HG02973 (cell line): ENCODE measurements at regions not wholly inside any gene's neighbourhood (a gene's known extent, or its start where the extent isn't known, plus 50 kb on each side); places are given as distances from the start of the nearest gene placed in this dataset.
"Not testable (repeated sequence)": the region's sequence is repeated elsewhere in the genome, so short reads cannot be mapped to it uniquely, and the experiment has no call there.

Experiments used
- ATAC-seq: cut with Tn5 transposase; IDR thresholded peaks from one replicate; pipeline ENCODE4 v1.9.1; 2021; ENCODE audit warnings: moderate library complexity; ENCODE audit not compliant: unreplicated experiment

DNA sequence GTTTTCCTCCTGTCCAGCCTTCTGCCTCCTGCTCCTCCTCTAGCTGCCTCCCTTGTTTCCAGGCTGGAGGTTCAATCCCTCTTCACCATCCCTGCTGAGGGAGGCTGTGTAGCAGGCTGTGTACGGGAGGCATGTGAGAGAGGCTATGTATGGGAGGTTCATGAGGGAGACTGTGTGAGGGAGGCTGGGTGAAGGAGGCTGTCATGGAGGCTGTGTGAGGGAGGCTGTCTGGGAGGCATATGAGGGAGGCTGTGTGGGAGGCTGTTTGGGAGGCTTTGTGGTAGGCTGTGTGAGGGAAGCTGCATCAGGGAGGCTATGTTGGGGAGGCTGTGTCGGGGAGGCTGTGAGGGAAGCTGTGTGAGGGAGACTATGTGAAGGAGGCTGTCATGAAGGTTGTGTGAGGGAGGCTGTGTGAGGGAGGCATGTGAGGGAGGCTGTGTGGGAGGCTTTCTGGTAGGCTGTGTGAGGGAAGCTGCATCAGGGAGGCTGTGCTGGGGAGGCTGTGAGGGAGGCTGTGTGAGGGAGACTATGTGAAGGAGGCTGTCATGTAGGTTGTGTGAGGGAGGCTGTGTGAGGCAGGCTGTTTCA, 123.7 kb upstream of the RNF32 start:
- no peak for ATAC-seq

DNA sequence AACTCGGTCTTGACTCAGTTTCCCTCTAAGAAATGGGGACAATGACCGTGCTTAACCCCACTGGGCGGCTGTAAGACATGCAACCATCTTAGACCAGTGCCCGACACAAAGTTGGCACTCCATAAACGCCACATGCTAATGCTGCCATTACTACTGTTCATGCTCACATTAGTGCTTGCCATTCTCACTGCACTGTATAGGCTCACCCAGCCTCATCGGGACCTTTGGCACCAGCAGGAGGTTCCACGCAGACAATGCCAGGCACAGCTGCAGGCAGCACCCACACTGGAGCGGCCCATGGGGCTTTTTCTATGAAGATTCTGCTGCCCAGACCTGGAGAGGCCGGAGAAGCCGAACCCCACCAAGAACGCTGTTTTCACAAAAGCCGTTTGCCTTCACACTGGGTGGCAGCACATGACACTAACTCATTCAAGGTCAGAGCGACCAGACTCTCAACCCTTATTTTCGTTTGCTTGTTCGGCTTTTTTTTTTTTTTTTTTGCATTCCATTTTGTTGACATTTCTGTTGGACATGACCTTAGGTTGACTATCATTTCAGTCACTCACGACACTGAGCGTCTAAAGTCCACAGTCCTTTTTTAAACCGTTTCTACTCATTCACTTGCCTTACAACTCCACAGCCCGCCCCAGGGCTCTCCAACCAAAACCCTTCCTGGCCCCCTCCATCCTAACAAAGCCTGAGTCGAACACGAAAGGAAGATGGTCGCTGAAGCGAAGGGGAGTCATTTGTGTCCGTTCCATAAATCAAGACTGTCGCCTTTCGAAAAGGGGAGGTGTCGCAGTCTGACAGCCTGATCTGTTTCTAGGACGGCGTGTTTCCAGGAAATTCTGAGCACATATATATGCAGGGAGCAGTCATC, 124.4 kb upstream of the RNF32 start:
- ATAC-seq: no peak

DNA sequence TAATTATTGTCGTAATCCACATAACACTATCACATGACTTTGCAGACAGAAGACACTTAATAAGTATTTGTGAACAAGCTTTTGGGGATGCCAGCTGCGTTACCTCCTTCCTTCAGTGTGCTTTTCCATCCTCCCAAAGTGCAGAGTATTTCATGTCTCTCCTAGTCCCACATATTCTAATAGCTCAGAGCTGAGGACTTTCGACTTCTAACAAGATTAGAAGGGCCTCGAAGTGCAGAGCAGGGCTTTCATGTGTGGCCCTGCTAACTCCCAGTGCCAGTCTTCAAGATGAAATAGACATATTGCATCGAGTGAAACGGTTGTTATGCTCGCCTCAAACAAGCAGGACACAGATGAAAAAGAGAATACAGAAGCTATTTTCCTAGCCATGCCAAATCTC, 125.7 kb upstream of the RNF32 start:
- ATAC-seq: no peak

DNA sequence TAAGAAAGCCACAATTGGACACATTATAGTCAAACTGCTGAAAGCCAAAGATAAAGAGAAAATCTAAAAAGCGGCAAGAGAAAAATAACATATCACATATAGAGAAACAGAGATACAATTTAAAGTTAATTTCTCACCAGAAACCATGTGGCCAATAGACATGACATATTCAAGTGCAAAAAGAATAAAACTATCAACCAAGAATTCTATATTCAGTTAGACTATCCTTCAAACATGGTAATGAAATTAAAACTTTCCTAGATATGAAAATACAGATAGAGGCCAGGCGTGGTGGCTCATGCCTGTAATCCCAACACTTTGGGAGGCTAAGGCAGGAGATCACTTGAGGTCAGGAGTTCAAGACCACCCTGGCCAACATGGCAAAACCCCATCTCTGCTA, 129.1 kb upstream of the RNF32 start:
- no peak for ATAC-seq

DNA sequence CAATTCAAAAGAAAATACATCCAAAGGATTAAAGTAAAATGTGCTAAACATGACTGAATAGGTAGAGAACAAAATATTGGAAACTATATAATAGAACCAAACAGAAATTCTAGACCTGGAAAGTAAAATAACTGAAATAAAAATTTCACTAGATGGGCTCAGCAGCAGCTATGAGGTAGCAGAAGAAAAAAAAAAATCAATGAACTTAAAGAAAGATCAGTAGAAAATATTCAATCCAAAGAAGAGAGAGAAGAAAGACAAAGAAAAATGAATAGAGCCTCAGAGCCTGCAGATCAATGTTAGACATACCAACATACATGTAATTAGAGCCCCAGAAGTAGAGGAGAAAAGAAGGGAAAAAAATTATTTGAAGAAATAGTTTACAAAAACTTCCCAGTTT, 129.6 kb upstream of the RNF32 start:
- ATAC-seq: no peak

DNA sequence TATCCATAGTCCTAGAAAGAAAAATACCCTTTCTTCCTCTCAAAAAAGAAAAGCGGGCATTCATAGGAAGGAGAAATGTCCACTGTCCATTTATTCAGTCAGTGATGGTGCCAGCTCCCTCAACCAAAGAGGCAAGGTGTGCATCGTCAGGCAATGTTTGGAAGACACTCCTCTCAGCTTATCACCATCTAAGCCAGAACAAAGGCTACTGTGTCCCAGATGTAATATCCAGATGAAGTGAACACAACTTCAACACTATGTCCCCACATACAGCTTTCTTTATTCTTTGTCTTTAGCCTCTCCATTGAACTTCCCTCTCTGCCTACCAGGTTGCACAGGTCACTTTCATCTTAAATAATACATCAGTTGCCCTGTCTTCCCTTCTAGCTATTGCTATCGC, 131.4 kb upstream of the RNF32 start:
- ATAC-seq: no peak

DNA sequence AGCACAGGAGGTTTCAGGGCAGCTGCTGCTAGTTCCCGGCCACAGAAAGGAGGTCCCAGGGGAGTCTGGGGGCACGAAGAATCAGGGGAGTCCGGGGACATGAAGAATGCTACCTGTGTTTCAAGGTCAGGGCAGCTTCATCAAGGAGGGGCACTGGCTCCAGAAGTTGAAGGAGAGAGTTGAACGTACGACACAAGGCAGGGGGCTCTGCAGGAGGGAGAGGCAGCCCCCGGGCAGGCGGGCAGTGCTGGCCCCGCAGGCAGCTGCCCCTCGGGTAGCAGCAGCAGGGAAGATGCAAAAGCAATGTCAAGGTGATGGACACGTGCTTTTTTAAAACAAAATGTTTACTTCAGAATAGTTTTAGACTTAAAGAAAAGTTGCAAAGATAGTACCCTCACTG, 134.7 kb upstream of the RNF32 start:
- no peak for ATAC-seq

DNA sequence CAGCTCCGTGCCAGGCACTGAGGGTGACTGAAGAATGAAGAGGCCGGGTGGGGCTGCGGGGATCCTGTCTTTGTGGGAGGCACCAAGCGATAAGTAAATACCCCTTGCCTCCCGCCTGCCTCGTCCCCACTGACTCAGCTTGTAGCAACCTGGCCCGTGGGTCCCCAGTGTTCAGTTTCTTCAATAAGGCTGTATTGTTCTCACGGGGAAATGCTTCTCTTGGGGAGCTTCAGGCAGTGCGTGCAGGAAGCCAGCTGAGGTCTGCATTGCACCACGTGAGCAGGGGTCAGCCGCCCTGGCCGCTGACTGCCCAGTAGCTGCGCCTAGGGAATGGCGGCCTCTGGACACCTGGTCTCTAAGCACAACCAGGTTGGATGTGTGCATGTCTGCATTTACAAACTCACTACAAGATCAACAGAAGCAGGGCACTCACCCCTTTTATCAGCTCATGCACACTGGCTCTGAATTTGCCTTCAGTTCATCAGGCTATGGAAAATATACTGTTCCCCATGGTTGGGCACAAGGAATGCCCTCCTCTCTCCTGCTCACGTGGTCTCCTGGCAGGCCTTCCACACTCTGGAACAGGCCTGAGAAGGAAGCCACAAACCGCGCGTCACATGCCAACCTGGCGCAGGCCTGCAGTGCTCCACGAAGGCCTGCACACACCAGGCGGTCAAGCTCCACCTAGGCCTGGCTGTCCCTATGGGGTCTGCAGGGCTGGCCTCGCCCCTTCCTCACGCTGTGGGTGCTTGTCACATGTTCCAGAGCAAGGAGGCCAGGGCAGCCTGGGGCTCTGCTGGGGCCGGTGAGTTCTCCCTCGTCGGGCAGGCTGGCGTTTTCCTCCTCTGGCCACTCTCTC, 135.7 kb upstream of the RNF32 start:
- no peak for ATAC-seq

DNA sequence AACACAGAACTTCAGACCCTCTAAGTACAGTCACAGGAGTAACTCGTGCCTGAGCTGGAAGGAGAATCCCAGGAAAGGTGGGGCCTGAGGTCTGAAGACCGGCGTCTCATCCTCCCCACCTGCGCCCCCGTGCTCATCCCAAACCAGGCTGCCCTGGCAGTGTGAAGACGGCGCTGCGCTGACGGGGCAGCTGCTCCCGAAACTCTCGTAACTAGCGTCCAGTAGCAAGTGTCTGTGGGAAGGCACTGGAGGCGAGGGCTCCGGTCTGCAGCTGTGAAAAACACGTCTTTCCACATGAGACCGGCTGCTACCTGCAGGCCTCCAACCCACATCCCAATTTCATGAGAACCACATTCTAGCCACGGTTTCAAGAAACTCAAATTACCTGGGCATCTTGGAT, 136.6 kb upstream of the RNF32 start:
- ATAC-seq: no peak

DNA sequence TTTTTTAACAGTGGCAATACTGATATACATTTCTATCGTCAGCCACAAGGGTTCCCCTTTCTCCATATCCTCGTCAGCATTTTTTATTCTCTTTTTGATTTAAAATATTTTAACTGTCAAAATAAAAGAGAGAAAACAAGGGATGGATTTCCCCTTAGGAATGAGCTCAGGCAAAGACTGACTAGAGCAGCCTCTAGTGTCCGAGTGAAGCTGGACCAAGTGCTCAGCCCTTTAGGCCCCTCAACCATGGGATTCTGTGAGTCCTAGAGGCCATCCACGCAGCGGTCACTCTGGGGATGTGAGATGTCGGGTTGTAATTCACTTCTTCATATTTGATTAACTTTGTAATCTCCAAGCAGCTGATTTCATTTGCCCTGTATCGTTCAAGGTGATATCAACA, 137.4 kb upstream of the RNF32 start:
- no peak for ATAC-seq

DNA sequence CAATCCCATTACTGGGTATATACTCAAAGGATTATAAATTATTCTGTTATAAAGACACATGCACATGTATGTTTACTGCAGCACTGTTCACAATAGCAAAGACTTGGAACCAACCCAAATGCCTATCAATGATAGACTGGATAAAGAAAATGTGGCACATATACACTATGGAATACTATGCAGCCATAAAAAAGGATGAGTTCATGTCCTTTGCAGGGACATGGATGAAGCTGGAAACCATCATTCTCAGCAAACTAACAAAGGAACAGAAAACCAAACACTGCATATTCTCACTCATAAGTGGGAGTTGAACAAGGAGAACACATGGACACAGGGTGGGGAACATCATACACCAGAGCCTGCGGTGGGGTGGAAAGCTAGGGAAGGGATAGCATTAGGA, 138.8 kb upstream of the RNF32 start:
- not testable (repeated sequence) for ATAC-seq

DNA sequence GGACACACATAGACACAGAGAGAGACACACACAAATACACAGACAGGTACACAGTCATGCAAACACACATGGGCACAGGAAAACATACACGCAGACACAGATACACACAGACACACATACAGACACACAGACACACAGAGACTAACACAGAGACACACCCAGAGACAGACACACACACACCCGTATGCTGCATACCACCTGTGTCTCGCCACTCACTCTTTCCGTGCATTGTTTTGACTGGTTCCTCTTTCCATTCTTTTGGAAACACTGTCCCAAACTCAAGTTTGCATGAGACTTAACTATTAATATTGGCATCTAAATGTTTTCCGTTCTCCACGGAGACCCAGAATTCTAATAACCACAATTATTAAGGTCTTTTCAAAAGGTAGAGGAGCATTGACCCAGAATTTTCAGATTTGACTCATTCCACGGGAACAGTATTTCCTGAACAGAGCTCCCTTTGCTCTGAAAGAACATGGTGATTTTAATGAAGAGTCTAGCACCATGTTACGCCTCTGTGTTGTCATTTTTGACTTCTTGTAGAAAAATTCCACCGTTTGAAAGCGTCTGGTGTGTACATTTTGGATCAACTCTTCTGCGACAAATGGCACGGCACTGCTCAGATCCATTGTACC, 141.2 kb upstream of the RNF32 start:
- no peak for ATAC-seq

DNA sequence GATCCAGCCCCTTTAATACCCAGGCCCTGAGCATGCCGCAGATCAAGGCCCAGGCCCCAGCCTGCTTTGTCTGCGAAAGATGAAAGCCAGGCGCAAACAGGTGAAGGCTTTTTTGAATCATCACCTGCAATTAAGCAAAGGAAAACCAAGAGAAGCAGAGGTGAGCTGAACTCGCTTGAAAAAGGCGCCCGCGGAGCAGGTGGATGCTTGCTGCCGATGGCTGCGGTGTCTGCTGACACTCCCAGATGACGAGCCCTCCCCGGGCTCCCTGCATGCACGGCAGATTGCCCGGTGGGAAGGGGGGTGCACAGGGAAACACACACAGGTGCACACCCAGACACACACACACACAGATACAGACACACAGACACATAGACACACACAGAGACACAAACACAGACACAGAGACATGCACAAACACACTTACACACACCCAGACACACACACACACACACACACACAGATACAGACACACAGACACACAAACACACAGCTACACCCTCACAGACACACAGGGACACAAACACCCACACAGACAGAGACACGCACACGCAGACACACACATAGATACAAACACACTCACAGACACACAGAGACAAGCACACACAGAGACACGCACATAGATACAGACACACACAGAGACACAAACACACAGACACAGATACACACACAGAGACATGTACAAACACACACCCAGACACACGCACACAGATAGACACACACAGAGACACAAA, 142.6 kb upstream of the RNF32 start:
- ATAC-seq: no peak

DNA sequence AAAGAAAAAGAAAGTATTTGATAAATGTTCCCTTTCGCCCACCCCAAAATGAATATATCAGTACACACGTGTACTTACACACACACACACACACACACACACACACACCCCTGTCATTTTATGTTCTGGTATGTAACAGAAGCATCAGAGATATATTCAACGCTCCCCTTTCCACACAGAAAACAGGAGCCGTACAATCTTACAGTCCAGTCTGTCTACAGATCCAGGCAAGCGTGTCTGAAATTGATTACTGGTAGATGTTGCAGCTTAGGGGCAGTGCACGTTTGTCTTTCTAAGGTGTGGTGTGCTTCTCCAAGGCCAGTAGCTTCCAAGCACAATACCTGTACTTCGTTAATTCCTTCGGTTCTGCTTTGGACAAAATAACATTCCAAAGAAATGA, 143.7 kb upstream of the RNF32 start:
- ATAC-seq: no peak

DNA sequence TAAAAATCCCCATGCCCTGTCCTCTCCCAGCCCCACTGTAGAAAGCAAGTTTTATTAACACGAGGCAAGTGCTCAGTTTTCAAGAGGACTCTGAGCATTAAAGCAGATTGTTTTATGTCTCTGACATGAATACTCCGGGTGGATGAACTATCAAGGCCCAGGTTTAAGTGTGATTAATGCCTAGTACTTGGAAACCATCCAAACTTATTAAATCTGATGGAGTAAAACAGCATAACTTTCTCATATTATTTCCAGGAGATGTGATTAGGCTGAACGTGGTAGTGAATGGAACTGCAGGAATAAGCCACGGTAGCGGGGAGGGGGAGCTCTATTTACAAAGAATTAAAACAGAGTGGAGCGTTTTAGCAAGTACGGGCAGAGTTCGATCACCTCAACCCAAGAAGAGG, 144.2 kb upstream of the RNF32 start:
- ATAC-seq: no peak

DNA sequence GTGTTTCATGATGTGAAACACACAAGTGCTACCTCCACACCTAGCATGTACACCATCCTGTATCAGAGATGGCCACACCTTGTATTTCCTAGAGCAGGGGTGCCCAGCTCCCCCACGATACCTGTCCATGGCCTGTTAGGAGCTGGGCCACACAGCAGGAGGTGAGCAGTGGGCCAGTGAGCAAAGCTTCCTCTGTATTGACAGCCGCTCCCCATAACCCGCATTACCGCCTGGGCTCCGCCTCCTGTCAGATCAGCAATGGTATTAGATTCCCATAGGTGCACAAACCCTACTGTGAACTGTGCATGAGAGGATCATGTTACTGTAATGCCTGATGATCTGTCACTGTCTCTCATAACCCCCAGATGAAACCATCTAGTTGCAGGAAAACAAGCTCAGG, 145.6 kb upstream of the RNF32 start:
- ATAC-seq: no peak

DNA sequence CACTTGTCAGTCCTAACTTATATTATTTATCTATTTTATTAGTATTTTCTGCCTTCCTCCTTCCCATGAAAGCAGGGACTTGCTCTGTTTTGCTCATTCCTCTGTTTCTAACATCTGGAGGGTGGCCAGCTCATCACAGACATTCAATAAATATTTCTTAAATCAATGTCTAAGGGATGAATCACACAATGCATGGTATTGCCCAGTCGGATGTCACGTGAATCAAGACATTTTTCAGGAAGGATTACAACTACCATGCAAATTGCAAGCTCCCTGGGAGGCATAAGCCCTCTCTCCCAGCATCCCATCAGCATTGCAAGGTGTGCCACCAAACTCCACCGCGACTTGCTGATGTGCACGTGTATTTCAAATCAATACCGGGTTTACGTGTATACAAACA, 146.6 kb upstream of the RNF32 start:
- no peak for ATAC-seq

DNA sequence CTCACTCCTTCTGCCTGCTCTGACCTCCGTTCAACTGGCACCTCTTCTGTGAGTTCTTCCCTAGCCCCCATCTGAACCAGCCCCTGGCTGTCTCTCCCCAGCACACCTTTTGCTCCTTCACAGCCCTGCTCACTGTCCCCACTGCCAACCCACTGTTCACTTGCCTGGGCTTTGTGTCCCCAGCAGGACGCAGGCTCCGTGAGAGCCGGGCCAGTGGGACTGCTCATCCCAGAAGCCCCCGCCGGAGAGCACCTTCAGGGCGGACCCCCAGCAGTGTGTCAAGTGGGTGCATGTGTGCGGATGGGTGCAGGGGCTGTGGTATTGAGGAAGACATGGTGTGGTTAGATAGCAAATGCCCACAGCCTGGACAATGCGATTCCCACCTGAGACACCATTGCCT, 148.4 kb upstream of the RNF32 start:
- no peak for ATAC-seq

DNA sequence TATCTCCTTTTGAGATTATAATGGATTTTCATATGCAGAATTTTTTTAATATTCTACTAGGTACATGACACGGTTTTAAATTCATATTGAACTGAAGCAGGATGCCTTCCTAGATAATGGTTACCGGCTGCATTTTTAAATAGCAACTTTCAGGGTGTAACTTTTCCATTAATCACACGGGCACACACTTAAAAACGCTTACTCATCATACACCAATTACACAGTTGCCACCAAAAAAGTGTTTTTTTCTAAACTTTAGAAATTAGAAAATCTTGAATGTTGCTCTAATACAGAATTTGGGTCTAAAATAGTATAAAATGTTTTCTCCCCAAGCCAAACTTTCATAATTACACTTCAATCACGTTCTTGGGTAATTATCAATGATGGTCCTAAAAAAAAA, 149.1 kb upstream of the RNF32 start:
- ATAC-seq: no peak

DNA sequence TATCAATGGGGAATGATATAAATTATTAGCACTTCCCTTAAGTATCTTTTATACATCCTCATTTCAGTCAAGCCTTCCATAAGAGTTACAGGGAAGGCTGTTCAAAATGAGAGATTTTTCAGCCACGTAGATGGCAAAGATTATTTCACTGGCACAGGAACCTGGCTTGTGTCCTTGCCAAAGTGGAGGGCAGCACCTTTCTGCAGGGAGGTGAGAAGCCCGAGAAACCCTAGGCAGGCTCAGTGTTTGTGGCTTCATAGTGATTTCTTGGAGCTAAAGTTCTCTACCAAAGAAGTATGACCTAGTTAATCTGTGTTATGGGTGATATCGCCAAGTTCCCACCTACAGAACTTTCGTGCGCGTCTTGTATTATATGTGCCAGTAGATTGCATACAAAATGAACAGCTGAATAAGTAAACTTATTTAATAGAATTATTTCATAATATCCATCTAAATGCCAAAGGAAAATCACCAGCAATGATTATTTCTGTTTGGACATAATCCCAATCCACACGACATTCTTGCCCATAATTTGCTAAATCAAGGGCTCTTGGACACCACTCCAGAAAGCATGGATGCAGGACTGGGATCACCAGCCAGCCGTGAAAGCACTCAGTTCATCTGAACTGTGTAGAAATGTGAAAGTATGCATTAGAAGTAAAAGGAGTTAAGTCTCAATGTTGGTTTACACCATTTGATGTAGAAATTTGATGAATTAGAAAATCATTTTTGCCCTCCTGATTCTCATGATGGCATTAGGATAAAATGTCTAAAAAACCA, 150.4 kb upstream of the RNF32 start:
- ATAC-seq: no peak
